GM12873 (cell line): ENCODE measurements at regions not wholly inside any gene's neighbourhood (a gene's known extent, or its start where the extent isn't known, plus 50 kb on each side); places are given as distances from the start of the nearest gene placed in this dataset.

Experiments
- CTCF ChIP-seq: IDR thresholded peaks from 2 replicates; pipeline ENCODE4 v1.5.1; 2012; ENCODE audit warnings: low read depth, mild to moderate bottlenecking, moderate library complexity, low read length, control low read depth; ENCODE audit not compliant: insufficient read depth; ENCODE audit errors: missing control alignments

DNA sequence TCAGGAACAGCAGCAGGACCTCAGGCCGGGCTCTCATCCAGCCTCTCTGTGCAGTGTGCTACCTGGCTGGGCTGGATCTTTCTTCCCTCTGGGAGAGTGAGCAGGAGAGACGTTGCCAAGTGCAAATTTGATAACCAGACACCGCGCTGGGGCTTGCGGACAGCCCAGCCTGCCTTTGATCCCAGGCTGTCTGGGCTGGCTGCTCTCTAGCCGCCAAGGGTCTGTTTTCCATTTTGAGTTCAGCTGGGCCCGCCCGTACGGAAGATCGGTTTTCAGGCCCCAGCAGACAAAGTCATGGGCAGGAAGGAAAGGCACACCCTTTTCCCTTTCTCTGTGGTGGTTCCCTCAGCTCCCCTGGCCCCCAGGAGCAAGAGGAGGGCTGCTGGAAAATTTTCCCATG, 90.2 kb downstream of the CPZ start:
- TF ChIP-seq CTCF, result no peak

DNA sequence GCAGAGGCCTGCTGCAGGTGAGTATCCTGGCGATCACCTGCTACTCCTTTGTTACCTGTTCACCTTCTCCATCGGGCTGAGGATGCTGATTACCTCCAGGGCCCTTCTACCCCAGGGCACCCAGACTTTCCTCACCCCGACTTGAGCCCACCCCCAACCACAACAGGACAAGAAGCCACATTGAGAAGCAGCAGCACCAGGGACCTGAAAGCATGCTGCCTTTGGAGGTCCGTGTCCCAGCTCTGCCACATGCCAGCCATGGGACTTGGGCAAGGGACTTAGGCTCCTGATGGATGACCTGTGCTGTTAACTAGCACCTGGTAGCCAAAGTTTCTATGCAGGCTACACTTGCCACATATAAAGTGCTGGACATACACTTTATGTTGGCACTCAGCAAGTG, 89.7 kb downstream of the CPZ start:
- no peak for TF ChIP-seq CTCF

DNA sequence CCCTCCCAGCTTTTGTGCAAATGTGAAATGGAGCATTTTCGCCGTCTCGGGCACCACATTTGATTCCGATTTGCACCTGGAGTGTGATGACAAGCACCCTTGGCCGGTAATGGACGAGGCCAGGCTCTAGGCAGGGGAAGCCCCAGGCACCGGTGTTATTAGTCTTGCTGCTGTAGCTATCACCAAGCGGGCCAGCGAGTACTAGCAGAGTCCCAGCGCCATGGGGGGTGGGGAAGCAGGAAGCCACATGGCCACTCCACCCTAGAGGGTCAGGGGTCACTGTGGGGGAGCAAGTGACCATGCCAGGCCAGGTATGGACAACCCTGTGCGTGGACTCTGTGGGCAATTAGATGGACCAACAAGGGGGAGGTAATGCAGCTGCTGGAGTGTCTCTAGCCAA, 88.8 kb downstream of the CPZ start:
- TF ChIP-seq CTCF, result no peak

GRCh38 chr4:8679032-8679431, 86.5 kb downstream of the CPZ start:
- TF ChIP-seq CTCF, result no peak

DNA sequence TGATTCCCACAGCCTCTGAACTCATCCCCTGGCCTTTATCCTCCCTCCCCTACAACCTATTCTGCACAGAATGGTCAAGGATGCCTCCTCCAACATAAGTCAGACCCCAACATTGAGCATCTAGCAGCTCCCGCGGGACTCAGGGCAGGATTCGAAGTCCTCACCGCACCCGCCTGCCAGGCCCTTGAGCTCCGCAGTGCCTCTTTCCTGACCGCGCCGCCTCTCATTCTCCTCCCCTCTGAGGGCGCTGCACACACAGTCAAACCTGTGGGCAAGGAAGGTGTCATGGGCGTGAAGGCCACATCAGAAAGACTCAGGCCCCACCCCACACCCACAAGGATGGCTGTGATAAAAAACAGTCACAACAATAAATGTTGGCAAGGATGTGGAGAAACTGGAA, 84.1 kb downstream of the CPZ start:
- no peak for TF ChIP-seq CTCF

DNA sequence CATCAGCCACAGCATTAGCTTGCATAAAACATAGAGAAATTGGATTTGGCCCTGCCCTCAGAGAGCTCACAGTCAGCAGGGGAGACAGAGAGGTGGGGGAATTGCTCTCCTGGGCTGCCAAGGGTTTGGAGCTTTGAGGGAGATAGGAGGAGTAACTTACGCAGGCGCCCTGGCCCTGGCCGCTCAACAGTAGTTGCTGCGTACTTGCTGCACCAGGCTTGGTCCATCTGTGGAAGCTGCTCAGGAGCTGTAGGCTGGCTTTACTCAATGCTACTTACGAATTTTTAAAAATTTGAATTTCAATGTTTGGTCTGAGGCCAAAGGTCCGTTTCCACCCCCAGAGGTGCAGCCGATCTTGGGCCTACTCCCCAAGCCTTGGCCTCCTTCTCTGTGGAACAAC, 83.3 kb downstream of the CPZ start:
- TF ChIP-seq CTCF, result no peak

GRCh38 chr4:8675383-8675782, 82.8 kb downstream of the CPZ start:
- TF ChIP-seq CTCF, result no peak
